ENCODE measurements at regions not wholly inside any gene's neighbourhood (a gene's known extent, or its start where the extent isn't known, plus 50 kb on each side); places are given as distances from the start of the nearest gene placed in this dataset.
A peak's percentile ranks its signal among the peaks of the same experiment; 100 is the strongest.

DNA sequence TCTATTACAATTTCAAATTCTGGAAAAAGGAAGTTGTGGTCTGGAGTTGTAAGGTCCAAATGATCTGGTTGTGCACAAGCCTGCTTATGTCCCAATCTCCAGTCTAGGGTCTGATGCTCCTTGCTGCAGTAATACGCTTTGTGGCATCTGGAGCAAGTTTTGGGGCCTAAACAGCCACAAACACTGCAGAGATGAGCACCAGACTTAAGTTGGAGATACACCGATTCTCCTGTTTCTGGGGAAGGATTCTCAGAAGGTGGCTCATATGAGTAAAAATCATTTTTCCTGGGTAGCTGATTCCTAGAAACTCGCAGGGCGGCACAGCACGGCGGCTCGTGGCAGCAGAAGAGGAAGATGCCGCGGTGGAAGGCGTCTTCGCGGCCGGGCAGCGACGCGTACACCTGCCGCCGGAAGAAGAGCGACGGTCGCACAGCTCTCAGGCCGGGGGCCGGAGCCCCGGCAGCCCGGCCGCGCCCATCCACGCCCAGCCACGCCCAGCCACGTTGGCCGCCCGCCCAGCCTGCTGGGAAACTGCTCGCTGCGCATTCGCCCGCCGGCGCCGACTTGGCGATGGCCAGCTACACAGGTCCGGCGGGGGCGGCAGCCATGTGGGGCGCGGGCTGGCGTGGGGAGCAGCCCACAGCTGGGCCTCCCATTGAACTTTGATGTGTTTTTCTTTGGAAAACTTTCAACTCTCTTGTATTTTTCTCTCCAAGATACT is 129.0 kb downstream of the ASCL4 start:
- no peaks in the 10 kb centered on the region for H3K4me1 ChIP-seq
- DNase-seq, result peak; percentile 86
- H3K4me3 ChIP-seq (ENCODE audit: low read depth, low read length), result peak overlapping the region; percentile 46
- no peaks in the 10 kb centered on the region for H3K36me3 ChIP-seq
- no peaks in the 10 kb centered on the region for H3K9me3 ChIP-seq
- peaks cover 8% of the 10 kb centered on the region for H3K27me3 ChIP-seq
- TF ChIP-seq, protein P1, sequence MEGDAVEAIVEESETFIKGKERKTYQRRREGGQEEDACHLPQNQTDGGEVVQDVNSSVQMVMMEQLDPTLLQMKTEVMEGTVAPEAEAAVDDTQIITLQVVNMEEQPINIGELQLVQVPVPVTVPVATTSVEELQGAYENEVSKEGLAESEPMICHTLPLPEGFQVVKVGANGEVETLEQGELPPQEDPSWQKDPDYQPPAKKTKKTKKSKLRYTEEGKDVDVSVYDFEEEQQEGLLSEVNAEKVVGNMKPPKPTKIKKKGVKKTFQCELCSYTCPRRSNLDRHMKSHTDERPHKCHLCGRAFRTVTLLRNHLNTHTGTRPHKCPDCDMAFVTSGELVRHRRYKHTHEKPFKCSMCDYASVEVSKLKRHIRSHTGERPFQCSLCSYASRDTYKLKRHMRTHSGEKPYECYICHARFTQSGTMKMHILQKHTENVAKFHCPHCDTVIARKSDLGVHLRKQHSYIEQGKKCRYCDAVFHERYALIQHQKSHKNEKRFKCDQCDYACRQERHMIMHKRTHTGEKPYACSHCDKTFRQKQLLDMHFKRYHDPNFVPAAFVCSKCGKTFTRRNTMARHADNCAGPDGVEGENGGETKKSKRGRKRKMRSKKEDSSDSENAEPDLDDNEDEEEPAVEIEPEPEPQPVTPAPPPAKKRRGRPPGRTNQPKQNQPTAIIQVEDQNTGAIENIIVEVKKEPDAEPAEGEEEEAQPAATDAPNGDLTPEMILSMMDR (IDR thresholded peaks at IDR 0.05; ENCODE audit: low read depth, low read length), result no peak

DNA sequence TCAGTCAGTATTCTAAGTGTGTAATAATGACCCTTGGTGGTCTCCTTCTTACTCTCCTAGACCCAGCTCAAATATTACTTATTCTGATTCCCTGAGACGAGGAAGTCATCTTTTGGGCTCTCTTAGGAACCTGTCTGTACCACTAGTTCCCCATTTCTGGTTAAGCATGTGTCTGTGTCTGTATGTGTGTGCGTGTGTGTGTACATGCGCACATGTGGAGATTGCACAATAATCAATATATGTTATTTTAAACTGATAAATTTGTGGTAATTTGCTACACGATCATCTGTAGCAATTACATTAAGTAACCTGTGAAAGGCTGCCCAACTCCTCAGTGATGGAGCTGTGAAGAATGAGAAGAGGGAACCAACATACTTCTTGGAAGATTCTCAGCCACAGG is 132.2 kb downstream of the ASCL4 start:
- Histone ChIP-seq H3K36me3 (no peaks in the 10 kb centered on the region), H3K4me1 (no peaks in the 10 kb centered on the region), H3K4me3 (ENCODE audit: low read depth, low read length) (no peak overlapping the region), H3K9me3 (no peaks in the 10 kb centered on the region), H3K27me3 (peaks cover 23% of the 10 kb centered on the region)
- TF ChIP-seq, protein P1 (IDR thresholded peaks at IDR 0.05; ENCODE audit: low read depth, low read length), result no peak
- no peak for DNase-seq

DNA sequence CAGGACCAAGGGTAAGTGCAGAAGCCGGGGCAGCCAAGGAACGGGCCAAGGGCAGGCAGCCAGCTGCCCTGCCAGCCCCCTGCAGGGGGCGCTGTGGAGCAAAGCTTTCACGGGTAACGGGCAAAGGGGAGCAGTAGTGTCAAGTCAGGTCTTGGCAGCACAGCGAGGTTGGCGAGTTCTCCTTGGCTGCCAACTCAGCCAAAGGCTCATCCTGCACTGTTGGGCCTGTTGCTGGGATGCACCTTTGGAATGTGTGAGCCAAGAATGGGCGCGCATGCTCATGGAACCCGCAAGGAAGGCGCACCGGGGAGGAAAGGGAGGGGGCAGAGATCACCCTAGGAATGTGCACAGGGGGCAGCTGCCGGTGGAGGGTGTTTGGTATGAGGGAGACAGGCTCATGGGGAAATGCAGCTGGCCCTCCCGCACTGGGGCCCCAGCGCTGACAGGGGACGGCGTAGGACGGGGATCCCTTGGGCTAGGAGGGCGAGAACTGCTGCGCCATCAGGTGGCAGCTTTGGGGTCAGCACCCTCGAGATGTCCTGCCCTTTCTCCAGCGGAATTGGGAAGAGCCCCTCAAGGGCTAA is 138.0 kb downstream of the ASCL4 start:
- TF ChIP-seq, protein P1 (IDR thresholded peaks at IDR 0.05; ENCODE audit: low read depth, low read length), result peak; percentile 86
- Histone ChIP-seq H3K4me3 (ENCODE audit: low read depth, low read length) (no peak overlapping the region), H3K9me3 (no peaks in the 10 kb centered on the region), H3K36me3 (no peaks in the 10 kb centered on the region), H3K27me3 (peaks cover 18% of the 10 kb centered on the region; the same call in 1 of the 2 replicates), H3K4me1 (no peaks in the 10 kb centered on the region)
- DNase-seq, result peak; percentile 65

DNA sequence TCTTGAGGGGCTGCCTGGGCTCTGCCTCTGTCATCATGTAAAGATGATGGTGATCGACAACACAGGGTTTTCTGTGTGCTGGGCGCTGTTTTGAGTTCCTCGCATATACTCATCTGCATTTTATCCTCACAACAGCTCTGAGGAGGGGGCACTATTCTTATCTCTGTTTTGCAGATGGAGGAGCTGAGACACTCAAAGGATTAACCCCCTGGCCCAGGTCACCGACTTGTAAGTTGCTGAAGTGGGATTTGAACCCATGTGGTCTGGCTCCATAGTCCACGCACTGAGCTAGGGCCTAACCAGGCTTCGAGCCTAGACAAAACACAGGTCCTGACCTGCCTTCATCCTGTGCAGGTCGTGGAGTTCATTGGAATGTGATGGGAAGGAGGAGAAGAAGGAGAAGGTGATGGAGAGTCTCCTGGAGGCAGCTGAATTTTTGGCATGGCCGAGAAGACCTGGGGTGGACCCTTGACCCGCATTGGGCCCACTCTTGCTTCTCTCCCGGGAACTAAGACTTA is 140.0 kb downstream of the ASCL4 start:
- H3K27me3 ChIP-seq, result peaks cover 11% of the 10 kb centered on the region
- H3K4me3 ChIP-seq (ENCODE audit: low read depth, low read length), result no peak overlapping the region
- no peaks in the 10 kb centered on the region for H3K36me3 ChIP-seq
- H3K4me1 ChIP-seq, result no peaks in the 10 kb centered on the region
- no peak for DNase-seq
- no peaks in the 10 kb centered on the region for H3K9me3 ChIP-seq
- TF ChIP-seq, protein P1 (IDR thresholded peaks at IDR 0.05; ENCODE audit: low read depth, low read length), result no peak

DNA sequence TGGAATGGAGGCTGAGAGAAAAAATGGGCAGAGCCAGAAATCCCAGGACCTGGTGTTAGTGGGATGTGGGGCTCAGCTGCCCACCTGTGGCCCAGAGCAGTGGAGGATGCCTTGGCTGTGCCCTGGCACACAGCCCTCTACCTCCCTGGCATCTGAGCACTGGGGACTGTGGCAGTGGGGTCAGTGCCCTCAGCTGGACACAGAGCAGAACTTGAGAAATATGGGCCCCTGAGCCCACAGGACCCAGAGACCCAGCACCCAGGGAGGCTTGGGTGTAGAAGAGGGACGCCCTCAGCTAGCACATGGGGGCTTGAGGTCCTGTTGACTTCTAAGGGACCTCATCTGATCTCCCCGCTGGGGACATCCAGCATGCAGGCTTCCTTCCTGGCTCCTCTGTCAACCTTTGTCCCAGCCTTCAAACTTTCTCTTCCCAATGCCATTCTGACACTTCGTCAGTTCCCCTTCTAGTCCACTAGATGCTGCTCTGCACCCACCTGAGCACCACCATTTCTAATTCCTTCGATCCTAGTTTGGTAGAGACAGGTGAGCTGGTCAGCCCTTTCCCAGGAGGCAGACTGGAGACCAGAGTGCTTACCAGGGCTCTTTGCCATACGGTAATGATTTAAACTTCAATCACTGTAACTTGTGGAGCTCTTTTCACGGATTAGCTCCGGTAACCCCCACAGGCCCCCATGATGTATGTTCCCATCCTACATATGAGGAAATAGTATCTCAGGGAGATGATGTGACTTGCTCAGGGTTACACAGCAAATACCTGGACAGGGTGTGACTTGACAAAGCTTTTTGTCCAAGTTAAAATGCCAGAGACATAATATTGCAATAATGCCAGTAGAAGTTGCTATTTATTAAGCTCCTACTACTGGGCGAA is 143.7 kb downstream of the ASCL4 start:
- TF ChIP-seq, protein P1 (IDR thresholded peaks at IDR 0.05; ENCODE audit: low read depth, low read length), result peak; percentile 88
- H3K36me3 ChIP-seq, result no peaks in the 10 kb centered on the region
- no peak overlapping the region for H3K4me3 ChIP-seq (ENCODE audit: low read depth, low read length)
- no peaks in the 10 kb centered on the region for H3K4me1 ChIP-seq
- H3K27me3 ChIP-seq, result peaks cover 17% of the 10 kb centered on the region
- DNase-seq, result peak; percentile 23
- no peaks in the 10 kb centered on the region for H3K9me3 ChIP-seq

Data from BE2C (cell line).